K562 (cell line): ENCODE measurements at regions not wholly inside any gene's neighbourhood (a gene's known extent, or its start where the extent isn't known, plus 50 kb on each side); places are given as distances from the start of the nearest gene placed in this dataset.

Experiments used
- ARID4B ChIP-seq: sonication (generic); formaldehyde crosslinking; IDR thresholded peaks from 2 replicates; pipeline ENCODE4 v1.8.0; 2022; ENCODE audit warnings: mild to moderate bottlenecking, missing genetic modification reagents
- BRD9 ChIP-seq: fragments of 450-650 bp; IDR thresholded peaks from 2 replicates; pipeline ENCODE4 v1.6.1; 2018; ENCODE audit warnings: low read depth; ENCODE audit not compliant: partially characterized antibody
- GATAD2A ChIP-seq: fragments of 450-650 bp; IDR thresholded peaks from 2 replicates; pipeline ENCODE4 v1.6.1; 2017
- HNRNPK ChIP-seq: fragments of 200-400 bp; formaldehyde crosslinking; IDR thresholded peaks from one replicate; pipeline ENCODE4 v1.6.1; 2018; ENCODE audit warnings: mild to moderate bottlenecking, low read depth, low read length; ENCODE audit not compliant: poor library complexity, severe bottlenecking
- SMARCB1 ChIP-seq: IDR thresholded peaks from 2 replicates; pipeline ENCODE4 v1.6.1; 2011; ENCODE audit warnings: improper control_type of control experiment, low read depth; ENCODE audit not compliant: insufficient read length
- ZNF431 ChIP-seq: sonication (generic); formaldehyde crosslinking; IDR thresholded peaks from 2 replicates; pipeline ENCODE4 v1.8.0; 2022; ENCODE audit warnings: mild to moderate bottlenecking, missing genetic modification reagents
- TF ChIP-seq, protein P1 (sequence below): fragments of 450-650 bp; formaldehyde crosslinking; IDR thresholded peaks from 2 replicates; pipeline ENCODE4 v1.4.0; 2022; ENCODE audit warnings: missing genetic modification characterization

GRCh38 chr2:78009289-78009688, 487.1 kb upstream of the LRRTM4 start (continued):
- no peak for TF ChIP-seq HNRNPK
- TF ChIP-seq ARID4B: no peak
- TF ChIP-seq, protein P1, sequence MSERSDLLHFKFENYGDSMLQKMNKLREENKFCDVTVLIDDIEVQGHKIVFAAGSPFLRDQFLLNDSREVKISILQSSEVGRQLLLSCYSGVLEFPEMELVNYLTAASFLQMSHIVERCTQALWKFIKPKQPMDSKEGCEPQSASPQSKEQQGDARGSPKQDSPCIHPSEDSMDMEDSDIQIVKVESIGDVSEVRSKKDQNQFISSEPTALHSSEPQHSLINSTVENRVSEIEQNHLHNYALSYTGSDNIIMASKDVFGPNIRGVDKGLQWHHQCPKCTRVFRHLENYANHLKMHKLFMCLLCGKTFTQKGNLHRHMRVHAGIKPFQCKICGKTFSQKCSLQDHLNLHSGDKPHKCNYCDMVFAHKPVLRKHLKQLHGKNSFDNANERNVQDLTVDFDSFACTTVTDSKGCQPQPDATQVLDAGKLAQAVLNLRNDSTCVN (CRISPR knock-in tag): no peak
- TF ChIP-seq ZNF431 (CRISPR knock-in tag): no peak
- no peak for TF ChIP-seq GATAD2A
- no peak for TF ChIP-seq BRD9
- TF ChIP-seq SMARCB1: no peak
